Mucosa of rectum (tissue), 2 donors: ENCODE measurements at regions not wholly inside any gene's neighbourhood (a gene's known extent, or its start where the extent isn't known, plus 50 kb on each side); places are given as distances from the start of the nearest gene placed in this dataset.
"Not testable (repeated sequence)": the region's sequence is repeated elsewhere in the genome, so short reads cannot be mapped to it uniquely, and the experiment has no call there.

Source experiments
- H3K27ac ChIP-seq, 2 donors: one replicate each; pipeline ENCODE4 v1.7.0; 2013; ENCODE audit warnings: inconsistent platforms in 2 of 2, low read depth in 2 of 2, low read length in 2 of 2
- H3K27me3 ChIP-seq, 2 donors: one replicate each; pipeline ENCODE4 v1.7.0; 2013; ENCODE audit warnings: low read length in 2 of 2; ENCODE audit not compliant: control insufficient read depth in 2 of 2, insufficient read depth in 2 of 2
- H3K36me3 ChIP-seq, 2 donors: one replicate each; pipeline ENCODE4 v1.7.0; 2013; ENCODE audit warnings: low read length in 2 of 2; ENCODE audit not compliant: control insufficient read depth in 2 of 2, insufficient read depth in 2 of 2
- H3K4me1 ChIP-seq, 2 donors: one replicate each; pipeline ENCODE4 v1.7.0; 2013; ENCODE audit warnings: low read length in 2 of 2, mild to moderate bottlenecking in 1 of 2; ENCODE audit not compliant: control insufficient read depth in 2 of 2, insufficient read depth in 2 of 2
- H3K4me3 ChIP-seq, 2 donors: one replicate each; pipeline ENCODE4 v1.7.0; 2013; ENCODE audit warnings: low read length in 2 of 2
- H3K9ac ChIP-seq, 2 donors: one replicate each; pipeline ENCODE4 v1.7.0; 2013; ENCODE audit warnings: low read length in 2 of 2, low read depth in 1 of 2, mild to moderate bottlenecking in 1 of 2
- H3K9me3 ChIP-seq, 2 donors: one replicate each; pipeline ENCODE4 v1.7.0; 2013; ENCODE audit warnings: low read length in 2 of 2; ENCODE audit not compliant: control insufficient read depth in 2 of 2
- donor health status: healthy.
- donor health status: Normal muscosa, but diverticular disease.

GRCh38 chr7:9100289-9100688 lies 666.9 kb downstream of the NXPH1 start:
- Histone ChIP-seq H3K4me1 (no peaks in the 10 kb centered on the region), H3K27ac (no peak overlapping the region), H3K4me3 (no peak overlapping the region), H3K36me3 (no peaks in the 10 kb centered on the region), H3K9ac (no peak overlapping the region), H3K27me3 (no peaks in the 10 kb centered on the region), H3K9me3 (peaks cover 0 to 6% of the 10 kb centered on the region in 2 donors)

- no peak overlapping the region for H3K4me3 ChIP-seq
- H3K27me3 ChIP-seq = no peaks in the 10 kb centered on the region
- no peak overlapping the region for H3K27ac ChIP-seq
- H3K9ac ChIP-seq = no peak overlapping the region
- no peaks in the 10 kb centered on the region for H3K36me3 ChIP-seq
- H3K4me1 ChIP-seq = no peaks in the 10 kb centered on the region
- H3K9me3 ChIP-seq = peaks cover 2 to 6% of the 10 kb centered on the region in 2 donors
Observed at GRCh38 chr7:9102846-9103245, 669.4 kb downstream of the NXPH1 start.

- Histone ChIP-seq H3K4me3 (no peak overlapping the region), H3K27ac (no peak overlapping the region), H3K36me3 (no peaks in the 10 kb centered on the region), H3K9ac (no peak overlapping the region), H3K27me3 (no peaks in the 10 kb centered on the region), H3K9me3 (peaks cover 2 to 6% of the 10 kb centered on the region in 2 donors), H3K4me1 (no peaks in the 10 kb centered on the region)
Observed at GRCh38 chr7:9106747-9107146, 673.3 kb downstream of the NXPH1 start.

GRCh38 chr7:9120331-9120730 lies 686.9 kb downstream of the NXPH1 start:
- H3K9me3 ChIP-seq = no peaks in the 10 kb centered on the region
- H3K36me3 ChIP-seq = no peaks in the 10 kb centered on the region
- H3K4me1 ChIP-seq = no peaks in the 10 kb centered on the region
- no peak overlapping the region for H3K9ac ChIP-seq
- H3K4me3 ChIP-seq = no peak overlapping the region
- H3K27ac ChIP-seq = no peak overlapping the region
- H3K27me3 ChIP-seq = no peaks in the 10 kb centered on the region

GRCh38 chr7:9124320-9124719 lies 690.9 kb downstream of the NXPH1 start:
- H3K36me3 ChIP-seq = no peaks in the 10 kb centered on the region
- H3K4me1 ChIP-seq = no peaks in the 10 kb centered on the region
- no peak overlapping the region for H3K9ac ChIP-seq
- H3K9me3 ChIP-seq = no peaks in the 10 kb centered on the region
- no peak overlapping the region for H3K4me3 ChIP-seq
- H3K27ac ChIP-seq = no peak overlapping the region
- no peaks in the 10 kb centered on the region for H3K27me3 ChIP-seq

GRCh38 chr7:9125246-9125645 lies 691.8 kb downstream of the NXPH1 start:
- no peaks in the 10 kb centered on the region for H3K4me1 ChIP-seq
- no peak overlapping the region for H3K4me3 ChIP-seq
- H3K9ac ChIP-seq = no peak overlapping the region
- no peaks in the 10 kb centered on the region for H3K36me3 ChIP-seq
- H3K27me3 ChIP-seq = no peaks in the 10 kb centered on the region
- H3K27ac ChIP-seq = no peak overlapping the region
- no peaks in the 10 kb centered on the region for H3K9me3 ChIP-seq

- no peak overlapping the region for H3K9ac ChIP-seq
- no peak overlapping the region for H3K27ac ChIP-seq
- H3K4me1 ChIP-seq = no peaks in the 10 kb centered on the region
- no peaks in the 10 kb centered on the region for H3K27me3 ChIP-seq
- H3K9me3 ChIP-seq = no peaks in the 10 kb centered on the region
- no peaks in the 10 kb centered on the region for H3K36me3 ChIP-seq
- no peak overlapping the region for H3K4me3 ChIP-seq
Observed at GRCh38 chr7:9127901-9128300, 694.5 kb downstream of the NXPH1 start.

- no peak overlapping the region for H3K27ac ChIP-seq
- H3K9ac ChIP-seq = no peak overlapping the region
- no peak overlapping the region for H3K4me3 ChIP-seq
- no peaks in the 10 kb centered on the region for H3K36me3 ChIP-seq
- H3K27me3 ChIP-seq = no peaks in the 10 kb centered on the region
- no peaks in the 10 kb centered on the region for H3K9me3 ChIP-seq
- no peaks in the 10 kb centered on the region for H3K4me1 ChIP-seq
Observed at GRCh38 chr7:9148687-9149086, 715.3 kb downstream of the NXPH1 start.

GRCh38 chr7:9149499-9150082 lies 716.2 kb downstream of the NXPH1 start:
- H3K27me3 ChIP-seq = no peaks in the 10 kb centered on the region
- no peak overlapping the region for H3K4me3 ChIP-seq
- no peaks in the 10 kb centered on the region for H3K9me3 ChIP-seq
- no peaks in the 10 kb centered on the region for H3K36me3 ChIP-seq
- H3K9ac ChIP-seq = no peak overlapping the region
- H3K4me1 ChIP-seq = no peaks in the 10 kb centered on the region
- no peak overlapping the region for H3K27ac ChIP-seq

GRCh38 chr7:9163691-9164090 lies 730.3 kb downstream of the NXPH1 start:
- H3K27ac ChIP-seq, H3K27me3 ChIP-seq, H3K9me3 ChIP-seq, H3K9ac ChIP-seq, H3K36me3 ChIP-seq, H3K4me1 ChIP-seq, H3K4me3 ChIP-seq: not testable (repeated sequence)

GRCh38 chr7:9175871-9176270 lies 742.5 kb downstream of the NXPH1 start:
- Histone ChIP-seq H3K27me3 (no peaks in the 10 kb centered on the region), H3K9ac (no peak overlapping the region), H3K4me3 (no peak overlapping the region), H3K4me1 (no peaks in the 10 kb centered on the region), H3K9me3 (no peaks in the 10 kb centered on the region), H3K36me3 (no peaks in the 10 kb centered on the region), H3K27ac (no peak overlapping the region)
